ENCODE measurements at regions not wholly inside any gene's neighbourhood (a gene's known extent, or its start where the extent isn't known, plus 50 kb on each side); places are given as distances from the start of the nearest gene placed in this dataset.

DNA sequence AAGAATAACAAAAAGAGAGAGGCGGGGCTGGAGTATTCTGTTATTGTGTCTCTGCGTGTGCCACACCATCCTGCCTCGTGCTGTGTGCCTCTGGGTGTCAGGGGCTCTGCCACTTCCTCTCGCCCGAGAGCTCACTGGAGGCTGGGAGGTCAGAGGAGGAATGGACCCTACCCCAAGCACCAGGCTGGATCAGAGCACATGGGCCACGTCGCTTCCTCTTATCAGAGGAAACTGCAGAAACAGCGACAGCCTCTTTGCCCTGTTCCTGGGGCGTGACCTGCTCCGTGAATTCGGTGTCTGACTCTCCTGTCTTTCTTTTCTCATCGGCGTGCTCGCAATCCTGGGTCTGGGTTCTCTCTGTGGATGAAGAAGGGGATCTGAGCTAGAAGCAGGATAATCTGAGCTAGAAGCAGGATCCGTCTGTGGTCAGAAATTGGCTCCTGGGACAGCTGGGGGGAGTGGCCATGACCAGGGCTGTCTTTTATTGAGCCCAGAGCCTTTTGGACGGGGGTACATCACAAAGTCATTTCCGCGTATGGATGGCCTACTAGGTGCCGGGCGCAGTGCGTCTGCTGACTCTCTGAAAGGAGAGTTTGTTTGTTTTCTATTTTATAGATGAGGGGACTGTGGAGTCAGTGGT lies 150.3 kb upstream of the COL5A1 start:
- no peaks in the 10 kb centered on the region for H3K9me3 ChIP-seq
- 65 to 77% methylated on average over 21 of the region's 21 CpGs for WGBS, 2 donors
- no peak for FAIRE-seq
- H3K36me3 ChIP-seq, result no peaks in the 10 kb centered on the region
- no peaks in the 10 kb centered on the region for H3K4me1 ChIP-seq
- ATAC-seq, result no peak
- no peak overlapping the region for H3K27ac ChIP-seq
- TF ChIP-seq, protein P1, sequence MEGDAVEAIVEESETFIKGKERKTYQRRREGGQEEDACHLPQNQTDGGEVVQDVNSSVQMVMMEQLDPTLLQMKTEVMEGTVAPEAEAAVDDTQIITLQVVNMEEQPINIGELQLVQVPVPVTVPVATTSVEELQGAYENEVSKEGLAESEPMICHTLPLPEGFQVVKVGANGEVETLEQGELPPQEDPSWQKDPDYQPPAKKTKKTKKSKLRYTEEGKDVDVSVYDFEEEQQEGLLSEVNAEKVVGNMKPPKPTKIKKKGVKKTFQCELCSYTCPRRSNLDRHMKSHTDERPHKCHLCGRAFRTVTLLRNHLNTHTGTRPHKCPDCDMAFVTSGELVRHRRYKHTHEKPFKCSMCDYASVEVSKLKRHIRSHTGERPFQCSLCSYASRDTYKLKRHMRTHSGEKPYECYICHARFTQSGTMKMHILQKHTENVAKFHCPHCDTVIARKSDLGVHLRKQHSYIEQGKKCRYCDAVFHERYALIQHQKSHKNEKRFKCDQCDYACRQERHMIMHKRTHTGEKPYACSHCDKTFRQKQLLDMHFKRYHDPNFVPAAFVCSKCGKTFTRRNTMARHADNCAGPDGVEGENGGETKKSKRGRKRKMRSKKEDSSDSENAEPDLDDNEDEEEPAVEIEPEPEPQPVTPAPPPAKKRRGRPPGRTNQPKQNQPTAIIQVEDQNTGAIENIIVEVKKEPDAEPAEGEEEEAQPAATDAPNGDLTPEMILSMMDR (IDR thresholded peaks at IDR 0.05), result no peak
- H3K27me3 ChIP-seq, result no peaks in the 10 kb centered on the region
- intact Hi-C loops (cut with DNase I), result no loop called here
- peak in 1 of 6 donors; percentile 30 for DNase-seq
- no peak overlapping the region for H3K4me3 ChIP-seq

DNA sequence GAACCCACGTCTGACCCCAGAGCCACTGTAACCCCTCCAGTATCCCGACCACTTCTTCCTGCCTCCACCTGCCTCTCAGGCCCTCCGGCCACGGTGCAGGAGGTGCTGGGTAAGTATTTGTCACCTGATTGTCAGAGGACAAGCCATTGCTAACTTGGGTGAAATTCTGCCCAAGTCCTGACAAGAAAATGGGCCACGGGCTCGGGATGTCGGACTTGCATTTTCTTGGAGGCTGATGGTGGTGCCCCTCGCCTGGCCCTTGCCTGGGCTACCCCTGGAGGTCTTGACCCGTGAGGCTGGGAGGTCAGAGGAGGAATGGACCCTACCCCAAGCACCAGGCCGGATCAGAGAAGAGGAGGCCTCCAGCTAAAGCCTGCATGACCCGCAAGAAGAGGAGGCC lies 149.7 kb upstream of the COL5A1 start:
- ATAC-seq (no peak), FAIRE-seq (no peak), DNase-seq (peak in 1 of 6 donors; percentile 46)
- intact Hi-C loops (cut with DNase I), result no loop called here
- TF ChIP-seq, protein P1 (IDR thresholded peaks at IDR 0.05), result no peak
- H3K4me1 ChIP-seq, result no peaks in the 10 kb centered on the region
- WGBS, 2 donors, result 57 to 63% methylated on average over 11 of the region's 11 CpGs
- H3K36me3 ChIP-seq, result no peaks in the 10 kb centered on the region
- H3K27me3 ChIP-seq, result no peaks in the 10 kb centered on the region
- H3K4me3 ChIP-seq, result no peak overlapping the region
- H3K9me3 ChIP-seq, result no peaks in the 10 kb centered on the region
- no peak overlapping the region for H3K27ac ChIP-seq

DNA sequence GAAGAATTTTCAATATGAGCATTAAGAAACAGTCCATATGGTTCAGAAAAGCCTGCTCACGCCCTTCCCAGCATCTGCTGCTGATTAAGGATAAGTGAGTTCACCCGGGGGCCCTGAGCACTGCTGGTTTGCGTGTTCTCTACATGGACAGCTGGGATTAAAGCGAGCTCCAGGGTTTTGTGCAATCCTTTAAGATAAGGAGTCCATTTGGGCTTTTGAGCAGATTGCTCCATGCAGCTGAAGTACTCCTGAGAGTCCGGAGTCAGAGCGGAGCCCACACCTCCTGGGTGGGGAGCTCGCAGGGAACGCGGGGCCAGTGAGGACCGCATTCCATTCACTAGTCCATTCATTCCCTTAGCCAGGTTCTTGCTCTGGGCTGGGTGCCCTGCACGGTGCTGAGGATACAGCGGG lies 149.3 kb upstream of the COL5A1 start:
- DNase-seq (peak in 1 of 6 donors; percentile 40), FAIRE-seq (no peak), ATAC-seq (peak in 3 of 4 donors; percentile 55 to 69 (median 65))
- Histone ChIP-seq H3K4me1 (no peaks in the 10 kb centered on the region), H3K4me3 (no peak overlapping the region), H3K36me3 (no peaks in the 10 kb centered on the region), H3K27ac (no peak overlapping the region), H3K9me3 (no peaks in the 10 kb centered on the region), H3K27me3 (no peaks in the 10 kb centered on the region)
- intact Hi-C loops (cut with DNase I), result no loop called here
- WGBS, 2 donors, result 56 to 63% methylated on average over 12 of the region's 12 CpGs
- TF ChIP-seq, protein P1 (IDR thresholded peaks at IDR 0.05), result no peak

DNA sequence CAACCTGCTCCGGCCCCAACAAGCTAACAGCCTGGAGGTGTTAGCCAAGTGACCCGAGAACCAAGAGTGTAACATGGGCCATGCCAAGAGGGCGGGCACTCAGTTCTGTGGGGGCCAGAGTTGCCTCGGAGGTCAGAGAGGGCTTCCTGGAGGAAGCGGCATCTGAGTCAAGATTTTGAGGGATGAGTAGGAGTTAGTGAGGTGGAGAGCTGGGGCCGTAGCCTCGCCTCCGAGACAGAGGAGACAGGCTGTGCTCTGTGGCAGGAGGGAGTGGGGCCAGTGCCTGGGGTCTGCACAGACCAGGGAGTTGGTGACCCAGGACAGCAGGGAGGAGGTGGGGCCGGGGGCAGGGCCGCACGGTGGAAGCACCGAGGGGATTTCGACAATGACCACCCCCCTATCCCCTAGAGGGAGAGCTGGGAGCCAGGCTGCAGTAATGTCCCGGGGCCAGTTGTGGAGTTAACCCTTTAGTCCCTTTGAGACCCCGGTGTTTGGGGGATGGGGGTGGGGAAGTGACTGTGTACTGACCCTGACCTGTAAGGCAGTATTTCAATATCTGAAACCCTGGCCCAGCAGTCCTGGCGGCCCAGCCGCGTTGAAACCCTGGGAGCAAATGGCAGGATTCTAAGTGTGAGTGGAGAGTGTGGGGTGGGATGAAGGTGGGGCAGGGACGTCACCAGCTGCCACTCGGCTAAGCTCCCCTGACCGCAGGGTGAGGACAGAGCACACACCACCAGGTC lies 148.7 kb upstream of the COL5A1 start:
- no peaks in the 10 kb centered on the region for H3K4me1 ChIP-seq
- H3K9me3 ChIP-seq, result no peaks in the 10 kb centered on the region
- intact Hi-C loops (cut with DNase I), result no loop called here
- ATAC-seq (no peak), FAIRE-seq (no peak), DNase-seq (peak in 2 of 6 donors; percentile 39 to 45)
- 31 to 43% methylated on average over 20 to 21 of the region's 21 CpGs for WGBS, 2 donors
- H3K27ac ChIP-seq, result no peak overlapping the region
- TF ChIP-seq, protein P1 (IDR thresholded peaks at IDR 0.05), result no peak
- H3K27me3 ChIP-seq, result no peaks in the 10 kb centered on the region
- H3K4me3 ChIP-seq, result no peak overlapping the region
- H3K36me3 ChIP-seq, result no peaks in the 10 kb centered on the region

All from pancreas (tissue), 10 donors.